SK-N-SH (cell line): ENCODE measurements at regions not wholly inside any gene's neighbourhood (a gene's known extent, or its start where the extent isn't known, plus 50 kb on each side); places are given as distances from the start of the nearest gene placed in this dataset.

Experiments used
- EP300 ChIP-seq, 2 experiments: IDR thresholded peaks; 2 replicates each; pipeline versions ENCODE4 v1.4.0 to v1.6.1; 2012; ENCODE audit warnings: borderline replicate concordance in 1 of 2, low read depth in 1 of 2, low read length in 1 of 2
- GATA2 ChIP-seq: sonication (generic); formaldehyde crosslinking; IDR thresholded peaks from 2 replicates; pipeline ENCODE4 v1.5.0; 2020; ENCODE audit warnings: mild to moderate bottlenecking, missing genetic modification reagents
- JUND ChIP-seq: IDR thresholded peaks from 2 replicates; pipeline ENCODE4 v1.4.0; 2012
- POLR2AphosphoS5 ChIP-seq: IDR thresholded peaks from 2 replicates; pipeline ENCODE4 v1.6.1; 2012; ENCODE audit warnings: low read depth, low read length
- RFX5 ChIP-seq: IDR thresholded peaks from 2 replicates; pipeline ENCODE4 v1.6.1; 2012; ENCODE audit warnings: mild to moderate bottlenecking, improper control_type of control experiment, low read length
- SMC3 ChIP-seq: IDR thresholded peaks from 2 replicates; pipeline ENCODE4 v1.6.1; 2012; ENCODE audit warnings: low read depth, low read length, improper control_type of control experiment
- TF ChIP-seq, protein P1 (sequence below): fragments of 200-600 bp; sonication (generic); IDR thresholded peaks from 2 replicates; pipeline ENCODE4 v1.6.1; 2017; ENCODE audit warnings: antibody characterized with exemption, mild to moderate bottlenecking, moderate library complexity
- TF ChIP-seq, protein P2 (sequence below): fragments of 150-350 bp; IDR thresholded peaks from 2 replicates; pipeline ENCODE4 v1.6.1; 2017; ENCODE audit warnings: antibody characterized with exemption, low read length, low read depth, borderline replicate concordance
- TF ChIP-seq, protein P3 (sequence below): IDR thresholded peaks from 2 replicates; pipeline ENCODE4 v1.6.1; 2012; ENCODE audit warnings: mild to moderate bottlenecking, low read depth, low read length, moderate library complexity
- TF ChIP-seq, protein P4 (sequence below): IDR thresholded peaks from 2 replicates; pipeline ENCODE4; 2012

DNA sequence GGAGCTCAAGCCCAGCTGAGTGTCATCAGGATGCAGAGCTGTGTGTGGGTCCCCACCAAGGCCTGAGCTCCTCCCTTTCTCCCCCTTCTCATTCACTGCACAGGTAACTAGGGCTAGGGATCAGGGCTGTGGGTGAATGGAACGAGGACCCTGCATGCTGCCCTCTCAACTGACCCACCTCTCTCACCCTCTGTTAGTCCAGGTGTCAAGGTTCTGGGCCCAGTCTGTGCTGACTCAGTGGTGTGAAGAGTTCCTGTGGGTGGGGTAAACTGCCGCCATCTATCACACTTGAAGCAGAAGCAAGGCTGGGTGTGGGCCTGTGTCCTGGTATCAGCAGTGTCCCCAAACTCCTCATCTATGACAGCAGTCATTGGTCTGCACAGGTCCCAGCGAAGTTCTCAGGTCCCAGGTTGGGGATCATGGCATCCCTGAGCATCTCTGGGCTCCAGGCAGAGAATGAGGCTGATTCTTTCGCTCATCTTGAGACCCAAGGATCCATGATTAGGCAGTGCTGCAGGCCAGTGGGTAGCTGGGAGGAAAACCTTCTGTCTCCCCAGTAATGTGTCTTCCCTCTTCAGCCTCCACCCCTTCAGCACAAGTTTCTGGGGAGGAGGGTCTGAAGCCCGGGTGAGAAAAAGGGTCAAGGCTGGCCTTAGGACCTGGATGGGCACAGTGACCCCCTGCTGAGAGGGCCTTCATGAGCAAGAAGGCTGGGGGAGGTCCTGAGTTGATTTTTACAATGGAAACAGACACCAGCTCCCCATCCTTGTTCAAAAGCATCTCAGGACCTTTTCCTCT, 109.8 kb downstream of the ZNF280B start:
- TF ChIP-seq SMC3 (no peak), POLR2AphosphoS5 (no peak), JUND (no peak), EP300 (IDR thresholded peaks at IDR 0.05; ENCODE audit: borderline replicate concordance in 1 of 2, low read depth in 1 of 2, low read length in 1 of 2) (no peak), GATA2 (CRISPR knock-in tag) (no peak), RFX5 (no peak)
- TF ChIP-seq, protein P1, sequence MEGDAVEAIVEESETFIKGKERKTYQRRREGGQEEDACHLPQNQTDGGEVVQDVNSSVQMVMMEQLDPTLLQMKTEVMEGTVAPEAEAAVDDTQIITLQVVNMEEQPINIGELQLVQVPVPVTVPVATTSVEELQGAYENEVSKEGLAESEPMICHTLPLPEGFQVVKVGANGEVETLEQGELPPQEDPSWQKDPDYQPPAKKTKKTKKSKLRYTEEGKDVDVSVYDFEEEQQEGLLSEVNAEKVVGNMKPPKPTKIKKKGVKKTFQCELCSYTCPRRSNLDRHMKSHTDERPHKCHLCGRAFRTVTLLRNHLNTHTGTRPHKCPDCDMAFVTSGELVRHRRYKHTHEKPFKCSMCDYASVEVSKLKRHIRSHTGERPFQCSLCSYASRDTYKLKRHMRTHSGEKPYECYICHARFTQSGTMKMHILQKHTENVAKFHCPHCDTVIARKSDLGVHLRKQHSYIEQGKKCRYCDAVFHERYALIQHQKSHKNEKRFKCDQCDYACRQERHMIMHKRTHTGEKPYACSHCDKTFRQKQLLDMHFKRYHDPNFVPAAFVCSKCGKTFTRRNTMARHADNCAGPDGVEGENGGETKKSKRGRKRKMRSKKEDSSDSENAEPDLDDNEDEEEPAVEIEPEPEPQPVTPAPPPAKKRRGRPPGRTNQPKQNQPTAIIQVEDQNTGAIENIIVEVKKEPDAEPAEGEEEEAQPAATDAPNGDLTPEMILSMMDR: no peak
- TF ChIP-seq, protein P2, sequence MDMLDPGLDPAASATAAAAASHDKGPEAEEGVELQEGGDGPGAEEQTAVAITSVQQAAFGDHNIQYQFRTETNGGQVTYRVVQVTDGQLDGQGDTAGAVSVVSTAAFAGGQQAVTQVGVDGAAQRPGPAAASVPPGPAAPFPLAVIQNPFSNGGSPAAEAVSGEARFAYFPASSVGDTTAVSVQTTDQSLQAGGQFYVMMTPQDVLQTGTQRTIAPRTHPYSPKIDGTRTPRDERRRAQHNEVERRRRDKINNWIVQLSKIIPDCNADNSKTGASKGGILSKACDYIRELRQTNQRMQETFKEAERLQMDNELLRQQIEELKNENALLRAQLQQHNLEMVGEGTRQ: no peak
- TF ChIP-seq, protein P3, sequence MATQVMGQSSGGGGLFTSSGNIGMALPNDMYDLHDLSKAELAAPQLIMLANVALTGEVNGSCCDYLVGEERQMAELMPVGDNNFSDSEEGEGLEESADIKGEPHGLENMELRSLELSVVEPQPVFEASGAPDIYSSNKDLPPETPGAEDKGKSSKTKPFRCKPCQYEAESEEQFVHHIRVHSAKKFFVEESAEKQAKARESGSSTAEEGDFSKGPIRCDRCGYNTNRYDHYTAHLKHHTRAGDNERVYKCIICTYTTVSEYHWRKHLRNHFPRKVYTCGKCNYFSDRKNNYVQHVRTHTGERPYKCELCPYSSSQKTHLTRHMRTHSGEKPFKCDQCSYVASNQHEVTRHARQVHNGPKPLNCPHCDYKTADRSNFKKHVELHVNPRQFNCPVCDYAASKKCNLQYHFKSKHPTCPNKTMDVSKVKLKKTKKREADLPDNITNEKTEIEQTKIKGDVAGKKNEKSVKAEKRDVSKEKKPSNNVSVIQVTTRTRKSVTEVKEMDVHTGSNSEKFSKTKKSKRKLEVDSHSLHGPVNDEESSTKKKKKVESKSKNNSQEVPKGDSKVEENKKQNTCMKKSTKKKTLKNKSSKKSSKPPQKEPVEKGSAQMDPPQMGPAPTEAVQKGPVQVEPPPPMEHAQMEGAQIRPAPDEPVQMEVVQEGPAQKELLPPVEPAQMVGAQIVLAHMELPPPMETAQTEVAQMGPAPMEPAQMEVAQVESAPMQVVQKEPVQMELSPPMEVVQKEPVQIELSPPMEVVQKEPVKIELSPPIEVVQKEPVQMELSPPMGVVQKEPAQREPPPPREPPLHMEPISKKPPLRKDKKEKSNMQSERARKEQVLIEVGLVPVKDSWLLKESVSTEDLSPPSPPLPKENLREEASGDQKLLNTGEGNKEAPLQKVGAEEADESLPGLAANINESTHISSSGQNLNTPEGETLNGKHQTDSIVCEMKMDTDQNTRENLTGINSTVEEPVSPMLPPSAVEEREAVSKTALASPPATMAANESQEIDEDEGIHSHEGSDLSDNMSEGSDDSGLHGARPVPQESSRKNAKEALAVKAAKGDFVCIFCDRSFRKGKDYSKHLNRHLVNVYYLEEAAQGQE: no peak
- TF ChIP-seq, protein P4, sequence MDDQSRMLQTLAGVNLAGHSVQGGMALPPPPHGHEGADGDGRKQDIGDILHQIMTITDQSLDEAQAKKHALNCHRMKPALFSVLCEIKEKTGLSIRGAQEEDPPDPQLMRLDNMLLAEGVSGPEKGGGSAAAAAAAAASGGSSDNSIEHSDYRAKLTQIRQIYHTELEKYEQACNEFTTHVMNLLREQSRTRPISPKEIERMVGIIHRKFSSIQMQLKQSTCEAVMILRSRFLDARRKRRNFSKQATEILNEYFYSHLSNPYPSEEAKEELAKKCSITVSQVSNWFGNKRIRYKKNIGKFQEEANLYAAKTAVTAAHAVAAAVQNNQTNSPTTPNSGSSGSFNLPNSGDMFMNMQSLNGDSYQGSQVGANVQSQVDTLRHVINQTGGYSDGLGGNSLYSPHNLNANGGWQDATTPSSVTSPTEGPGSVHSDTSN: no peak
